ENCODE measurements at regions not wholly inside any gene's neighbourhood (a gene's known extent, or its start where the extent isn't known, plus 50 kb on each side); places are given as distances from the start of the nearest gene placed in this dataset.

DNA sequence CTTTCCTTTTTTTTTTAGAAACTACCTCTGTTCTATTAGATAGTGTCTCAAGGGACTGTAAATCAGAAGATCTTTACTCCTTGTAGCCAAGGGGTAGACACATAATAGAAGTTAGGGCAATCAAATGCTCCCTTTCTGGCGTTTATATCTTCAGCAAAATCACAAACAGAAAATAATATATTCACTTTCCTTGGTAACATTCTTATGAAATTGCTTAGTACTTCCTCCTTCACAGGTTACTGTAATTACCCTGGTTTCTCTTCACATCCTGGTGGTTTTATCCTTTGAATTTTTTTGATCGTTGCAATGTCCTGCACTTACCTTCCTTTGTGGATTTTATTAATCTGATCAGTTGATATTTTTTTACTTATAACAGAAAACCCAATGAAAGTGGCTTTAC lies 1064.9 kb downstream of the NCAM2 start:
- Histone ChIP-seq H3K36me3 (replicated peaks in 1 of 2; ENCODE audit: control insufficient read depth in 1 of 2, insufficient read depth in 2 of 2, low read length in 2 of 2) (no peaks in the 10 kb centered on the region), H3K79me2 (ENCODE audit: insufficient read depth, low read length) (no peaks in the 10 kb centered on the region), H3K4me2 (replicated peaks; ENCODE audit: extremely low read depth, low read length, poor library complexity, severe bottlenecking) (no peak overlapping the region), H2AFZ (ENCODE audit: insufficient read depth, low read depth, low read length, poor library complexity, severe bottlenecking) (no peak overlapping the region), H3K27ac (ENCODE audit: low read depth in 1 of 2, low read length in 2 of 2) (no peak overlapping the region), H3K4me3 (replicated peaks in 1 of 3; ENCODE audit: low read depth in 2 of 3, low read length in 3 of 3) (no peak overlapping the region), H4K20me1 (ENCODE audit: insufficient read depth, low read length) (no peaks in the 10 kb centered on the region), H3K4me1 (ENCODE audit: control insufficient read depth in 1 of 2, insufficient read depth in 2 of 2, low read length in 2 of 2) (no peaks in the 10 kb centered on the region), H3K27me3 (ENCODE audit: control insufficient read depth in 2 of 2, insufficient read depth in 2 of 2, low read length in 2 of 2) (no peaks in the 10 kb centered on the region), H3K9me3 (replicated peaks in 1 of 2; ENCODE audit: control insufficient read depth in 1 of 2, insufficient read depth in 1 of 2, low read length in 2 of 2) (no peaks in the 10 kb centered on the region), H3K9ac (ENCODE audit: insufficient read depth, low read length, poor library complexity, severe bottlenecking) (no peak overlapping the region)
- peaks cover 0 to 1% (median 0%) of the 10 kb centered on the region in 3 donors for H3K27me3 Mint-ChIP-seq (ENCODE audit: low read depth in 3 of 3)
- H3K36me3 Mint-ChIP-seq, result no peaks in the 10 kb centered on the region
- no peak overlapping the region for H3K27ac Mint-ChIP-seq
- no peak overlapping the region for H3K4me3 Mint-ChIP-seq
- 80% methylated on average over 1 of the region's 2 CpGs for WGBS (ENCODE audit: insufficient coverage)
- intact Hi-C loops (cut with micrococcal nuclease), result no loop called here
- DNase-seq, result no peak
- TF ChIP-seq, protein P1, sequence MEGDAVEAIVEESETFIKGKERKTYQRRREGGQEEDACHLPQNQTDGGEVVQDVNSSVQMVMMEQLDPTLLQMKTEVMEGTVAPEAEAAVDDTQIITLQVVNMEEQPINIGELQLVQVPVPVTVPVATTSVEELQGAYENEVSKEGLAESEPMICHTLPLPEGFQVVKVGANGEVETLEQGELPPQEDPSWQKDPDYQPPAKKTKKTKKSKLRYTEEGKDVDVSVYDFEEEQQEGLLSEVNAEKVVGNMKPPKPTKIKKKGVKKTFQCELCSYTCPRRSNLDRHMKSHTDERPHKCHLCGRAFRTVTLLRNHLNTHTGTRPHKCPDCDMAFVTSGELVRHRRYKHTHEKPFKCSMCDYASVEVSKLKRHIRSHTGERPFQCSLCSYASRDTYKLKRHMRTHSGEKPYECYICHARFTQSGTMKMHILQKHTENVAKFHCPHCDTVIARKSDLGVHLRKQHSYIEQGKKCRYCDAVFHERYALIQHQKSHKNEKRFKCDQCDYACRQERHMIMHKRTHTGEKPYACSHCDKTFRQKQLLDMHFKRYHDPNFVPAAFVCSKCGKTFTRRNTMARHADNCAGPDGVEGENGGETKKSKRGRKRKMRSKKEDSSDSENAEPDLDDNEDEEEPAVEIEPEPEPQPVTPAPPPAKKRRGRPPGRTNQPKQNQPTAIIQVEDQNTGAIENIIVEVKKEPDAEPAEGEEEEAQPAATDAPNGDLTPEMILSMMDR (IDR thresholded peaks at IDR 0.05), result no peak
- H3K4me1 Mint-ChIP-seq, result no peaks in the 10 kb centered on the region
- peaks cover 0 to 7% (median 2%) of the 10 kb centered on the region in 7 donors for H3K9me3 Mint-ChIP-seq

- intact Hi-C loops (cut with micrococcal nuclease), result no loop called here
- no peaks in the 10 kb centered on the region for H3K27me3 ChIP-seq (ENCODE audit: control insufficient read depth in 2 of 2, insufficient read depth in 2 of 2, low read length in 2 of 2)
- no peak overlapping the region for H3K27ac ChIP-seq (ENCODE audit: low read depth in 1 of 2, low read length in 2 of 2)
- peaks cover 0 to 1% (median 0%) of the 10 kb centered on the region in 3 donors for H3K27me3 Mint-ChIP-seq (ENCODE audit: low read depth in 3 of 3)
- no peak overlapping the region for H3K9ac ChIP-seq (ENCODE audit: insufficient read depth, low read length, poor library complexity, severe bottlenecking)
- no peaks in the 10 kb centered on the region for H3K4me1 Mint-ChIP-seq
- H3K4me2 ChIP-seq (replicated peaks; ENCODE audit: extremely low read depth, low read length, poor library complexity, severe bottlenecking), result no peak overlapping the region
- WGBS (ENCODE audit: insufficient coverage), result no CpG with 5 or more reads among the region's 4 CpGs
- no peak overlapping the region for H3K27ac Mint-ChIP-seq
- DNase-seq, result no peak
- H3K4me3 ChIP-seq (replicated peaks in 1 of 3; ENCODE audit: low read depth in 2 of 3, low read length in 3 of 3), result no peak overlapping the region
- H4K20me1 ChIP-seq (ENCODE audit: insufficient read depth, low read length), result no peaks in the 10 kb centered on the region
- TF ChIP-seq, protein P1 (IDR thresholded peaks at IDR 0.05), result no peak
- no peak overlapping the region for H2AFZ ChIP-seq (ENCODE audit: insufficient read depth, low read depth, low read length, poor library complexity, severe bottlenecking)
- no peaks in the 10 kb centered on the region for H3K36me3 Mint-ChIP-seq
- H3K79me2 ChIP-seq (ENCODE audit: insufficient read depth, low read length), result no peaks in the 10 kb centered on the region
- H3K4me3 Mint-ChIP-seq, result no peak overlapping the region
- peaks cover 0 to 9% (median 3%) of the 10 kb centered on the region in 7 donors for H3K9me3 Mint-ChIP-seq
- H3K4me1 ChIP-seq (ENCODE audit: control insufficient read depth in 1 of 2, insufficient read depth in 2 of 2, low read length in 2 of 2), result no peaks in the 10 kb centered on the region
- no peaks in the 10 kb centered on the region for H3K36me3 ChIP-seq (replicated peaks in 1 of 2; ENCODE audit: control insufficient read depth in 1 of 2, insufficient read depth in 2 of 2, low read length in 2 of 2)
- H3K9me3 ChIP-seq (replicated peaks in 1 of 2; ENCODE audit: control insufficient read depth in 1 of 2, insufficient read depth in 1 of 2, low read length in 2 of 2), result peaks cover 6 to 19% of the 10 kb centered on the region in 2 donors
Measured at GRCh38 chr21:22076471-22076870, 1078.3 kb downstream of the NCAM2 start.
